GM12875 (cell line): ENCODE measurements at regions not wholly inside any gene's neighbourhood (a gene's known extent, or its start where the extent isn't known, plus 50 kb on each side); places are given as distances from the start of the nearest gene placed in this dataset.

ENCODE experiments used
- H3K4me3 ChIP-seq: one replicate; pipeline ENCODE4 v1.5.1; 2011; ENCODE audit warnings: low read depth, low read length, control low read depth
- TF ChIP-seq, protein P1 (sequence below): IDR thresholded peaks from 2 replicates; pipeline ENCODE4 v1.5.1; 2011; ENCODE audit warnings: low read depth, mild to moderate bottlenecking, control low read depth, inconsistent platforms, low read length, moderate library complexity, borderline replicate concordance; ENCODE audit not compliant: insufficient read depth

DNA sequence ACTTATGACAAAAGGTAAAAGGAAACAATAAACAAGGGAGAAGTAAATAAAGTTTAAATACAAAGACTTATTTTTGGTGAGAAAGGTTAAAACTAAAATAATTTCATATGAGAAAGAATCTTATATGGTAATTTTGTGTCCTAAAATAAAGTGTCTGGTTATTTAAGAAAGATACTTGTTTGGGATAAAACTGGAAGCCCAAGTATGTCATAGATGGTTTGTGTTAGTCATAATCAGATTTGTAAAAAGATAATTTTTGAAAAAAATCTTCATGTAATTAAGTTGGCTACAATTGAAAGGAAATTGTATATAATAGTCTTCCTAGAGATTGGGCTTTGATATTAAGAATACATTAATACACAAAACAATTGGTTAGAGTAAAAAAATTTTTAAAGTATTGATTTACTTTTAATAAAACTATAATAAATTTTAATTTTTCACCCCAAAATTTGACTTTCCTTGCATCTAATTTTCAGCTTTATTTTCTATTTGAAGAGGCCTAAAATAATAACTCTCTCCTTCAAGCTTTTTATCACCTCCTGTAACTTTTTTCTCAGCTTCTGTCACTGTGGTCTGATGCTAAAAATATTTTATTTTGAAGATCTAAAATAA, 315.6 kb downstream of the SLITRK5 start:
- H3K4me3 ChIP-seq, result no peak overlapping the region
- TF ChIP-seq, protein P1, sequence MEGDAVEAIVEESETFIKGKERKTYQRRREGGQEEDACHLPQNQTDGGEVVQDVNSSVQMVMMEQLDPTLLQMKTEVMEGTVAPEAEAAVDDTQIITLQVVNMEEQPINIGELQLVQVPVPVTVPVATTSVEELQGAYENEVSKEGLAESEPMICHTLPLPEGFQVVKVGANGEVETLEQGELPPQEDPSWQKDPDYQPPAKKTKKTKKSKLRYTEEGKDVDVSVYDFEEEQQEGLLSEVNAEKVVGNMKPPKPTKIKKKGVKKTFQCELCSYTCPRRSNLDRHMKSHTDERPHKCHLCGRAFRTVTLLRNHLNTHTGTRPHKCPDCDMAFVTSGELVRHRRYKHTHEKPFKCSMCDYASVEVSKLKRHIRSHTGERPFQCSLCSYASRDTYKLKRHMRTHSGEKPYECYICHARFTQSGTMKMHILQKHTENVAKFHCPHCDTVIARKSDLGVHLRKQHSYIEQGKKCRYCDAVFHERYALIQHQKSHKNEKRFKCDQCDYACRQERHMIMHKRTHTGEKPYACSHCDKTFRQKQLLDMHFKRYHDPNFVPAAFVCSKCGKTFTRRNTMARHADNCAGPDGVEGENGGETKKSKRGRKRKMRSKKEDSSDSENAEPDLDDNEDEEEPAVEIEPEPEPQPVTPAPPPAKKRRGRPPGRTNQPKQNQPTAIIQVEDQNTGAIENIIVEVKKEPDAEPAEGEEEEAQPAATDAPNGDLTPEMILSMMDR, result no peak

DNA sequence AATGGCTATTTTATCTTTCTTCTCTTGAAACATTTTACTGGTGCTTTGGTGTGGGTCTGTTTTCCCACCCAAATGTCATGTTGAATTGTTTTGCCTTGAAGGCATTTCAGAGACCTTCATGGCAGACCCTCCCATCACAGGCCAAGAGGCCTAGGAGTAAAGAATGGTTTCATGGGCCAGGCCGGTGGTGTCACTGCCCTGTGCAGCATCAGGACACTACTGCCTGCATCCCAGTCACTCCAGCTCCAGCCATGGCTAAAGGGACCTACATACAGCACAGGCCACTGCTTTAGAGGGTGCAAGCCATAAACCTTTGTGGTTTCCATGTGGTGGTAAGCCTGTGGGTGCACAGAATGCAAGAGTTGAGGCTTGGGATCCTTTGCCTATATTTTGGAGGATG, 326.9 kb downstream of the SLITRK5 start:
- no peak overlapping the region for H3K4me3 ChIP-seq
- TF ChIP-seq, protein P1, result no peak

DNA sequence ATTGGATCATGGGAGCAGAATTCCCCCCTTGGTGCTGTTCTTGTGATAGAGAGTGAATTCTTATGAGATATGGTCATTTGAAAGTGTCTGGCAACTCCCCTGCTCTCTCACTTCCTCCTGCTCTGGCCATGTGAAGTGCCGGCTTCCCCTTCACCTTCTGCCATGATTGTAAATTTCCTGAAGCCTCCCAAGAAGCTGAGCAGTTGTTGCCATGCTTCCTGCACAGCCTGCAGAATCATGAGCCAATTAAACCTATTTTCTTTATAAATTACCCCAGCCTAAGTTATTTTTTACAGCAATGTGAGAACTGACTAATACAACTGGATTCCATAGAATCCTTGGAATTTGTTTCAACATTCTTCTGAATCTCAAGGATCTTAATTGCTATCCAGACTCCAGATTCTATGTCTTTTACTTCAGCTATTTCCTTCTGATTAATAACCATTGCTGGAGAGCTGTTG, 328.1 kb downstream of the SLITRK5 start:
- TF ChIP-seq, protein P1, result no peak
- no peak overlapping the region for H3K4me3 ChIP-seq

DNA sequence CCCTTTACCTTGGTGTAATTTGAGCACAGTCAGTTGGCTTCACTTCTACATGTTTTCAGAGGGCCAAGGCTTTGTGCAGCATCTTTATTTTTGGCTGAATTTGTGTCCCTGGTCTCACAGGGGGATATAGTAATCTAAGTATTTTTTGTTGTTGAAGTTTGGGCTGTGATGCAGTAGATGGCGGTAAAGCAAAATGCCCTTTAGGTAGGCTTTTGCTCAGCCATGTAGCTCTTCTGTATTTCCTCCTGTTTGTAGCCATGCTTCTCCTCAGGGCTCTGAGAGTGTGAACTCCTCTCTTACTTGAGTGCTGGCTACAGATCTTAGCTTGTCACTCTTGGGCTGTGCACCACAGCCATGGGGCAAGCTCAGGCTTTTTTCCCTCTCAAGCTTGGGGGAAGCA, 328.6 kb downstream of the SLITRK5 start:
- no peak overlapping the region for H3K4me3 ChIP-seq
- TF ChIP-seq, protein P1, result no peak

DNA sequence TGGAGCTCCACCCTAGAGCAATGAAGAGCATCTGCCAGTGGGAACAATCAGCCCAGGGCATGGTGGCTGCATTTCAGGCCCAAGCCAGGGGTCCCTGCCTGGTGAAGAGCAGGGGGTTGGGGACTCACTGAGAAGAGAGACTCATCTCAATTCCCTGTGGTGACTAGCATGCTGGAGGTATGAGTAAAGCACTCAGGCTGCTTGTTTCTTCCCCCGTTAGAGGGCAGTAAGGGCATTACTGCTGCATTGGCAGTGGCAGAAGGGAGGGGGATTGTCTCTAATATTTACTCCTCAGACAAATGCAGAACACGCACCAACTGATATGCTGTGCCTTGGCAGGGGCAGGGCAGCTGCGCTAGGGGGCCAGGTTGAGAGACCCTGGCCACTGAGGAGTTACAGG, 329.1 kb downstream of the SLITRK5 start:
- TF ChIP-seq, protein P1, result no peak
- no peak overlapping the region for H3K4me3 ChIP-seq

DNA sequence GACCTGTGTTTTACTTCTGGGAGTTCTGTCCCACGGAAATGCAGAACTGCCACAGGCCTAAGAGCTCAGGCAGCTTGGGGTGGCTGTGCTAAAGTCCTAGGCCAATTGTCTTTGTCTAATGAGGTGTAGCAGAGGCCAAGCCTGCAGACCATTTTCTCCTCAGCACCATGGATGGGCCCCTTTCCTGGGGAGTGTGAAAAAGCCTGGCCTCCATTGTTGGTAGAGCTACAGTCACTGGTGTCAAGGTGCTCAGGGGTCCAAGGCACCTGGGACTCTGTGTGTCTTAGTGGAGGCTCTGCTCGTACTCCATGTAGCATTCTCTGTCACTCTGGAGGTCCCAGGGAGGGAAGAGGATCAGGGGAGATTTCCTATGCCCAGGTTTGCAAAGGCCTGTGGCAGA, 329.6 kb downstream of the SLITRK5 start:
- TF ChIP-seq, protein P1, result no peak
- no peak overlapping the region for H3K4me3 ChIP-seq

DNA sequence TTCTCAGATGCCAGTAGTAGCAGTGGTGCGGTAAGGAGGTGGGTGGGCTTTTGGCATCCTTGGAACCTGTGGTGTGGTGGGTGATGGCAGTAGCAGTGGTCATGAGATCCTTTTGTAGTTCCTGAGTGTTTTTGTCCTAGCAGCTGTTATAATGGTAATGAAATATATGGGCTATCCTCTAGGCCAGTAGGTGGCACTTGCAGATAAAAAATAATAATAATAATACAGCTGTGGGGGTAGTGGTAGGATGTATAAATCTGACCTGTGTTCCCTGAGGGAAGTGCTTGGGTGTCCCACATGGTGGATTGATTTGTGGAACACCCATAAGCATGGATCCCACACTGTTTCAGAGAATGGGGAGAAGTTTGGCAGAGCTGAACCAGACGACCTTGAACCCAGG, 334.0 kb downstream of the SLITRK5 start:
- TF ChIP-seq, protein P1, result no peak
- no peak overlapping the region for H3K4me3 ChIP-seq
